ENCODE measurements at regions not wholly inside any gene's neighbourhood (a gene's known extent, or its start where the extent isn't known, plus 50 kb on each side); places are given as distances from the start of the nearest gene placed in this dataset.

- TF ChIP-seq YY1 (IDR thresholded peaks at IDR 0.05; ENCODE audit: low read depth) (no peak), EGR1 (IDR thresholded peaks at IDR 0.05) (no peak), EP300 (IDR thresholded peaks at IDR 0.05; ENCODE audit: borderline replicate concordance) (no peak), NFIC (IDR thresholded peaks at IDR 0.05) (no peak), TEAD4 (IDR thresholded peaks at IDR 0.05) (no peak), USF1 (IDR thresholded peaks at IDR 0.05) (no peak), CEBPB (IDR thresholded peaks at IDR 0.05) (no peak), RAD21 (IDR thresholded peaks at IDR 0.05; ENCODE audit: low read depth) (no peak), CREB1 (IDR thresholded peaks at IDR 0.05; ENCODE audit: low read depth) (no peak), TCF12 (IDR thresholded peaks at IDR 0.05; ENCODE audit: low read depth) (no peak), FOXM1 (IDR thresholded peaks at IDR 0.05; ENCODE audit: borderline replicate concordance, low read depth) (no peak), MAX (IDR thresholded peaks at IDR 0.05) (no peak)
These were observed 213.8 kb downstream of the URB2 start for GRCh38 chr1:229839800-229840199.

DNA sequence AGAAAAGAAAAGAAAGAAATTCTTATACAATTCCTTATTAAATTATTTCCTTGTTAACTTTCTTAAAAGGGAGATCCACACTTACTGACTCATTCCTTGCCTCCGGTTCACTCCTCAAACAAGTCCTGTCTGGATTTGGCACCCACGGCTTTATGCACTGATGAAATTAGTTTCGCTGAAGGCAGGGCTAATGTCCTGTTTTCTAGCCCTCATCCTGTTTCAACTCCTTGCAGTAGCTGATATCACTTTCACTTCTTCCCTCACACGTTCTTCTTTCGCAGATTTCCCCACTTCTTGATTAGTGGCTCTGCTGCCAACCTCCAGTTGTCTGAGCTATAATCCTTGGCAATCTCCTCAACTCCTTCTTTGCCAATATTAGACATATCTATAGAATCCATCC is 215.2 kb downstream of the URB2 start:
- TF ChIP-seq, protein P1, sequence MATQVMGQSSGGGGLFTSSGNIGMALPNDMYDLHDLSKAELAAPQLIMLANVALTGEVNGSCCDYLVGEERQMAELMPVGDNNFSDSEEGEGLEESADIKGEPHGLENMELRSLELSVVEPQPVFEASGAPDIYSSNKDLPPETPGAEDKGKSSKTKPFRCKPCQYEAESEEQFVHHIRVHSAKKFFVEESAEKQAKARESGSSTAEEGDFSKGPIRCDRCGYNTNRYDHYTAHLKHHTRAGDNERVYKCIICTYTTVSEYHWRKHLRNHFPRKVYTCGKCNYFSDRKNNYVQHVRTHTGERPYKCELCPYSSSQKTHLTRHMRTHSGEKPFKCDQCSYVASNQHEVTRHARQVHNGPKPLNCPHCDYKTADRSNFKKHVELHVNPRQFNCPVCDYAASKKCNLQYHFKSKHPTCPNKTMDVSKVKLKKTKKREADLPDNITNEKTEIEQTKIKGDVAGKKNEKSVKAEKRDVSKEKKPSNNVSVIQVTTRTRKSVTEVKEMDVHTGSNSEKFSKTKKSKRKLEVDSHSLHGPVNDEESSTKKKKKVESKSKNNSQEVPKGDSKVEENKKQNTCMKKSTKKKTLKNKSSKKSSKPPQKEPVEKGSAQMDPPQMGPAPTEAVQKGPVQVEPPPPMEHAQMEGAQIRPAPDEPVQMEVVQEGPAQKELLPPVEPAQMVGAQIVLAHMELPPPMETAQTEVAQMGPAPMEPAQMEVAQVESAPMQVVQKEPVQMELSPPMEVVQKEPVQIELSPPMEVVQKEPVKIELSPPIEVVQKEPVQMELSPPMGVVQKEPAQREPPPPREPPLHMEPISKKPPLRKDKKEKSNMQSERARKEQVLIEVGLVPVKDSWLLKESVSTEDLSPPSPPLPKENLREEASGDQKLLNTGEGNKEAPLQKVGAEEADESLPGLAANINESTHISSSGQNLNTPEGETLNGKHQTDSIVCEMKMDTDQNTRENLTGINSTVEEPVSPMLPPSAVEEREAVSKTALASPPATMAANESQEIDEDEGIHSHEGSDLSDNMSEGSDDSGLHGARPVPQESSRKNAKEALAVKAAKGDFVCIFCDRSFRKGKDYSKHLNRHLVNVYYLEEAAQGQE (IDR thresholded peaks at IDR 0.05; ENCODE audit: low read depth): no peak
- TF ChIP-seq CEBPB (IDR thresholded peaks at IDR 0.05): no peak
- no peak for TF ChIP-seq EGR1 (IDR thresholded peaks at IDR 0.05)
- TF ChIP-seq YY1 (IDR thresholded peaks at IDR 0.05; ENCODE audit: low read depth): no peak
- TF ChIP-seq RAD21 (IDR thresholded peaks at IDR 0.05; ENCODE audit: low read depth): no peak
- TF ChIP-seq CREB1 (IDR thresholded peaks at IDR 0.05; ENCODE audit: low read depth): no peak
- no peak for TF ChIP-seq USF1 (IDR thresholded peaks at IDR 0.05)
- TF ChIP-seq ZBTB7A (IDR thresholded peaks at IDR 0.05; ENCODE audit: low read depth): no peak
- no peak for TF ChIP-seq TEAD4 (IDR thresholded peaks at IDR 0.05)
- TF ChIP-seq TCF12 (IDR thresholded peaks at IDR 0.05; ENCODE audit: low read depth): no peak
- TF ChIP-seq EP300 (IDR thresholded peaks at IDR 0.05; ENCODE audit: borderline replicate concordance): no peak
- TF ChIP-seq FOXM1 (IDR thresholded peaks at IDR 0.05; ENCODE audit: borderline replicate concordance, low read depth): no peak
- TF ChIP-seq NFIC (IDR thresholded peaks at IDR 0.05): no peak
- TF ChIP-seq MAX (IDR thresholded peaks at IDR 0.05): no peak
- TF ChIP-seq TAF1 (IDR thresholded peaks at IDR 0.05; ENCODE audit: low read depth): no peak

DNA sequence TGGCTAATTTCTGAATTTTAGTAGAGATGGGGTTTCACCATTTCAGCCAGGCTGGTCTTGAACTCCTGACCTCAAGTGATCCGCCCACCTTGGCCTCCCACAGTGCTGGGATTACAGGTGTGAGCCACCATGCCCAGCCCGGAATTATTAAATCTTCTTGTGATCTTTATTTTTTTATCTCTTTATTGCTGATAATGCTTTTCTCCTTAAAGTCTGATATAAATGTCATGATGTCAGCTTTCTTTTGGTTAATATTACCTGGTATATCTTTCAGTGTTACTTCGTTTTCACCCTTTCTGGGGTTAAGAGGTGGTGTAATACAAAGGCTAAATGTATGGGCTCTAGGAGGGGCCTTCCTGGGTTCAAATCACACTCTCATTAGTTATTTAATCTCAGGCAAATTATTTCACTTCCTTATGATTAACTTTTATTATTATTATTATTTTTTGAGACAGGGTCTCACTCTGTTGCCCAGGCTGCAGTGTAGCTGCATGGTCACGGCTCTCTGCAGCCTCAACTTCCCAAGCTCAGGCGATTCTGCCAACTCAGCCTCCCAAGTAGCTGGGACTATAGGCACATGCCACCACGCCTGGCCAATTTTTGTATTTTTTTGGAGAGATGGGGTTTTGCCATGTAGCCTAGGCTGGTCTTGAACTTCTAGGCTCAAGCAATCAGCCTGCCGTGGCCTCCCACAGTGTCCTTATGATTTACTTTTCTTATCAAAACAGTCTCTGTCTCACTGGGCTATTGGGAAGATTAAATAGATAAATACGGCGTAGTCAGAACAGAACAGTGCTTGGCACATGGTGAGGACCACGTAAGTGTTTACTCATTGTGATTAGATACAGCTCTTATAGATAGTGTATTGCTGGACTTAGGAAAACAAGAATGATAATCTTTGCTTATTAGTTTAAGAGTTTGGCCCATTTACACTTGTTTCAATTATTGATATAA is 216.5 kb downstream of the URB2 start:
- no peak for TF ChIP-seq CEBPB (IDR thresholded peaks at IDR 0.05)
- TF ChIP-seq ZBTB7A (IDR thresholded peaks at IDR 0.05; ENCODE audit: low read depth): no peak
- no peak for TF ChIP-seq EP300 (IDR thresholded peaks at IDR 0.05; ENCODE audit: borderline replicate concordance)
- no peak for TF ChIP-seq TEAD4 (IDR thresholded peaks at IDR 0.05)
- TF ChIP-seq, protein P1 (IDR thresholded peaks at IDR 0.05; ENCODE audit: low read depth): no peak
- TF ChIP-seq NFIC (IDR thresholded peaks at IDR 0.05): no peak
- TF ChIP-seq EGR1 (IDR thresholded peaks at IDR 0.05): no peak
- no peak for TF ChIP-seq TCF12 (IDR thresholded peaks at IDR 0.05; ENCODE audit: low read depth)
- TF ChIP-seq USF1 (IDR thresholded peaks at IDR 0.05): no peak
- no peak for TF ChIP-seq RAD21 (IDR thresholded peaks at IDR 0.05; ENCODE audit: low read depth)
- no peak for TF ChIP-seq CREB1 (IDR thresholded peaks at IDR 0.05; ENCODE audit: low read depth)
- TF ChIP-seq YY1 (IDR thresholded peaks at IDR 0.05; ENCODE audit: low read depth): no peak
- TF ChIP-seq FOXM1 (IDR thresholded peaks at IDR 0.05; ENCODE audit: borderline replicate concordance, low read depth): no peak
- TF ChIP-seq TAF1 (IDR thresholded peaks at IDR 0.05; ENCODE audit: low read depth): no peak
- TF ChIP-seq MAX (IDR thresholded peaks at IDR 0.05): no peak

- TF ChIP-seq, protein P1 (IDR thresholded peaks at IDR 0.05; ENCODE audit: low read depth): no peak
- TF ChIP-seq EGR1 (IDR thresholded peaks at IDR 0.05) (no peak), CREB1 (IDR thresholded peaks at IDR 0.05; ENCODE audit: low read depth) (no peak), TCF12 (IDR thresholded peaks at IDR 0.05; ENCODE audit: low read depth) (no peak), RAD21 (IDR thresholded peaks at IDR 0.05; ENCODE audit: low read depth) (no peak; the same call in 1 of the 2 replicates), TAF1 (IDR thresholded peaks at IDR 0.05; ENCODE audit: low read depth) (no peak), MAX (IDR thresholded peaks at IDR 0.05) (no peak), ZBTB7A (IDR thresholded peaks at IDR 0.05; ENCODE audit: low read depth) (no peak), TEAD4 (IDR thresholded peaks at IDR 0.05) (no peak), CEBPB (IDR thresholded peaks at IDR 0.05) (no peak), USF1 (IDR thresholded peaks at IDR 0.05) (no peak), NFIC (IDR thresholded peaks at IDR 0.05) (no peak), FOXM1 (IDR thresholded peaks at IDR 0.05; ENCODE audit: borderline replicate concordance, low read depth) (no peak), YY1 (IDR thresholded peaks at IDR 0.05; ENCODE audit: low read depth) (no peak), EP300 (IDR thresholded peaks at IDR 0.05; ENCODE audit: borderline replicate concordance) (no peak)
These were observed 217.7 kb downstream of the URB2 start for GRCh38 chr1:229843627-229844238.
